ENCODE measurements at regions not wholly inside any gene's neighbourhood (a gene's known extent, or its start where the extent isn't known, plus 50 kb on each side); places are given as distances from the start of the nearest gene placed in this dataset.

DNA sequence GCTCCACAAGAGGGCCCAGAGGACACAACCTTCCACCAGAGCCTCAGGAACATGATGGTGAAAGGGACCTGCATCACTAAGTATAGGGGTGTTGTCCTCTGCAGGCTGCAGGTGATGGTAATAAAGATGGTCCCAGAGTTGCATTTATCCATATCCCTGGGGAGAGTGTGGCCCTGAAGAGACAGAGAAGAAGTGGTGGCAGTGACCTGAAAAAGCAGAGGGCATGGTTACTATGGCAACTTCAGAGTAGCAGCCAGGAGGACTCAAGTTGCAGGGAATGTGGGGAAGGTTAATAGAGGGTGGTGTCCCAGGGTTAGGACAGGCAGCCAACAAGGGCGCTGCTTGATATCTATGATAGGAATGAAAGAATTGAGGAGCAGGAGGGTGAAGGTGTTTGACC is 57.1 kb downstream of the HLA-A start:
- Mint-ChIP-seq H3K4me3 (ENCODE audit: low read depth) (no peak overlapping the region), H3K4me1 (ENCODE audit: low read depth) (no peaks in the 10 kb centered on the region), H3K36me3 (ENCODE audit: low read depth) (no peaks in the 10 kb centered on the region), H3K27me3 (ENCODE audit: low read depth) (peaks cover 19% of the 10 kb centered on the region), H3K27ac (no peak overlapping the region), H3K9me3 (no peaks in the 10 kb centered on the region)
- intact Hi-C loops (cut with micrococcal nuclease): no loop called here
- no peak for DNase-seq (ENCODE audit: low spot score)

GRCh38 chr6:30000156-30000791 is 57.9 kb downstream of the HLA-A start:
- intact Hi-C loops (cut with micrococcal nuclease): no loop called here
- H3K36me3 Mint-ChIP-seq (ENCODE audit: low read depth): no peaks in the 10 kb centered on the region

DNA sequence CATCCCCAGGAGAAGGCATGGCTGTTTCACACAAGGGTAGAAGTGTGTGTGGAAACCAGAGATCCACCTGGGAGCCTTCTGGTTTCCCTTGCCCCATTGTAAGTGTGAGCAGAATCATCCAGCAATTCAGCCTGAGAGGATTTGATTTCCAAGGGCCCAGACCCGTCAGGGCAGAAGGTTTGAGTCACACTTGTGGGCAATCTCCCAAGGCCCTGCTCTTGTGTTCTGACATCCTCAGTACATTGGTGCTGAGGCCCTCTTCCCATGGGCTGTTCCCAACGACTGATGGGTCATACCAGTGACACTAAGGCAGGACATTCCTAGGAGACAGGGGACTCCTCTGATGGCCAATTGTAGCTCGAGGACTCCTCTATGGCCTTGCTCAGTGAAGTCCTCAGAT is 58.2 kb upstream of the POLR1H start:
- no peak for DNase-seq (ENCODE audit: low spot score)
- Mint-ChIP-seq H3K27me3 (ENCODE audit: low read depth) (peaks cover 37% of the 10 kb centered on the region), H3K4me3 (ENCODE audit: low read depth) (no peak overlapping the region), H3K9me3 (no peaks in the 10 kb centered on the region), H3K4me1 (ENCODE audit: low read depth) (peaks cover 11% of the 10 kb centered on the region), H3K36me3 (ENCODE audit: low read depth) (no peaks in the 10 kb centered on the region), H3K27ac (no peak overlapping the region)
- intact Hi-C loops (cut with micrococcal nuclease): no loop called here

More at GRCh38 chr6:30000156-30000791, 57.9 kb downstream of the HLA-A start:
- H3K4me1 Mint-ChIP-seq (ENCODE audit: low read depth): no peaks in the 10 kb centered on the region
- DNase-seq (ENCODE audit: low spot score): no peak
- no peak overlapping the region for H3K4me3 Mint-ChIP-seq (ENCODE audit: low read depth)
- peaks cover 24% of the 10 kb centered on the region for H3K27me3 Mint-ChIP-seq (ENCODE audit: low read depth)
- no peak overlapping the region for H3K27ac Mint-ChIP-seq
- H3K9me3 Mint-ChIP-seq: no peaks in the 10 kb centered on the region

GRCh38 chr6:30005482-30005881 is 55.6 kb upstream of the POLR1H start:
- H3K4me3 Mint-ChIP-seq (ENCODE audit: low read depth): no peak overlapping the region

GRCh38 chr6:30006170-30007131 is 54.6 kb upstream of the POLR1H start:
- intact Hi-C loops (cut with micrococcal nuclease): no loop called here

More at GRCh38 chr6:30005482-30005881, 55.6 kb upstream of the POLR1H start:
- peaks cover 11% of the 10 kb centered on the region for H3K4me1 Mint-ChIP-seq (ENCODE audit: low read depth)
- H3K36me3 Mint-ChIP-seq (ENCODE audit: low read depth): no peaks in the 10 kb centered on the region
- peaks cover 39% of the 10 kb centered on the region for H3K27me3 Mint-ChIP-seq (ENCODE audit: low read depth)
- H3K9me3 Mint-ChIP-seq: no peaks in the 10 kb centered on the region
- no peak for DNase-seq (ENCODE audit: low spot score)
- intact Hi-C loops (cut with micrococcal nuclease): no loop called here
- H3K27ac Mint-ChIP-seq: no peak overlapping the region

DNA sequence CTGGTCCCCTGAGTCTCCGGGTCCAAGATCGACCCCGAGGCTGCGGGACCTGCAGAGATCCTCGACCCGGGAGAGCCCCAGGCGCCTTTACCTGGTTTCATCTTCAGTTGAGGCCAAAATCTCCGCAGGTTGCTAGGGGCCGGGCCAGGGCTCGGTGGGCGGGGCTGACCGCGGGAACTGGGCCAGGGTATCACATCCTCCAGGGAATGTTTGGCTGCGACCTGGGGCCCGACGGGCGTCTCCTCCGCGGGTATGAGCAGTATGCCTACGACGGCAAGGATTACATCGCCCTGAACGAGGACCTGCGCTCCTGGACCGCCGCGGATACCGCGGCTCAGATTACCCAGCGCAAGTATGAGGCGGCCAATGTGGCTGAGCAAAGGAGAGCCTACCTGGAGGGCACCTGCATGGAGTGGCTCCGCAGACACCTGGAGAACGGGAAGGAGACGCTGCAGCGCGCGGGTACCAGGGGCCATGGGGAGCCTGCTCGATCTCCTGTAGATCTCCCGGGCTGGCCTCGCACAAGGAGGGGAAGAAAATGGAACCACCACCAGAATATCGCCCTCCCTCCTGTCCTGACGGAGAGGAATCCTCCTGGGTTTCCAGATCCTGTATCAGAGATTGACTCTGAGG is 53.8 kb upstream of the POLR1H start:
- no peaks in the 10 kb centered on the region for H3K9me3 Mint-ChIP-seq
- peaks cover 11% of the 10 kb centered on the region for H3K4me1 Mint-ChIP-seq (ENCODE audit: low read depth)
- no peak overlapping the region for H3K27ac Mint-ChIP-seq
- DNase-seq (ENCODE audit: low spot score): no peak
- H3K36me3 Mint-ChIP-seq (ENCODE audit: low read depth): no peaks in the 10 kb centered on the region
- intact Hi-C loops (cut with micrococcal nuclease): no loop called here
- peak overlapping the region; percentile 30 for H3K4me3 Mint-ChIP-seq (ENCODE audit: low read depth)
- peaks cover 39% of the 10 kb centered on the region for H3K27me3 Mint-ChIP-seq (ENCODE audit: low read depth)

More at GRCh38 chr6:30006170-30007131, 54.6 kb upstream of the POLR1H start:
- no peaks in the 10 kb centered on the region for H3K36me3 Mint-ChIP-seq (ENCODE audit: low read depth)
- H3K4me3 Mint-ChIP-seq (ENCODE audit: low read depth): peak overlapping the region; percentile 30
- peaks cover 11% of the 10 kb centered on the region for H3K4me1 Mint-ChIP-seq (ENCODE audit: low read depth)
- H3K27ac Mint-ChIP-seq: no peak overlapping the region
- no peaks in the 10 kb centered on the region for H3K9me3 Mint-ChIP-seq
- peaks cover 39% of the 10 kb centered on the region for H3K27me3 Mint-ChIP-seq (ENCODE audit: low read depth)
- DNase-seq (ENCODE audit: low spot score): no peak

DNA sequence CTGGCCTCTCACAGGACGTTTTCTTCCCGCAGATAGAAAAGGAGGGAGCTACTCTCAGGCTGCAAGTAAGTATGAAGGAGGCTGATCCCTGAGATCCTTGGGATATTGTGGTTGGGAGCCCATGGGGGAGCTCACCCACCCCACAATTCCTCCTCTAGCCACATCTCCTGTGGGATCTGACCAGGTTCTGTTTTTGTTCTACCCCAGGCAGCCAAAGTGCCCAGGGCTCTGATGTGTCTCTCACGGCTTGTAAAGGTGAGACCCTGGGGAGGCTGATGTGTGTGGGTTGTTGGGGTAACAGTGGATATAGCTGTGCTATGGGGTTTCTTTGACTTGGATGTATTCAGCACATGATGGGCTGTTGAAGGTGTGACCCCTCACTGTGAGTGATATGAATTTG is 52.0 kb upstream of the POLR1H start:
- Mint-ChIP-seq H3K27me3 (ENCODE audit: low read depth) (peaks cover 31% of the 10 kb centered on the region), H3K36me3 (ENCODE audit: low read depth) (no peaks in the 10 kb centered on the region), H3K4me3 (ENCODE audit: low read depth) (no peak overlapping the region), H3K4me1 (ENCODE audit: low read depth) (peaks cover 11% of the 10 kb centered on the region), H3K27ac (no peak overlapping the region), H3K9me3 (no peaks in the 10 kb centered on the region)
- intact Hi-C loops (cut with micrococcal nuclease): no loop called here
- DNase-seq (ENCODE audit: low spot score): no peak
